ENCODE measurements at regions not wholly inside any gene's neighbourhood (a gene's known extent, or its start where the extent isn't known, plus 50 kb on each side); places are given as distances from the start of the nearest gene placed in this dataset.

GRCh38 chr10:23675585-23675984 lies 236.7 kb downstream of the OTUD1 start:
- 21% methylated on average over 2 of the region's 2 CpGs for WGBS (ENCODE audit: insufficient coverage, insufficient replicate concordance, low lambda C conversion rate, missing lambda C conversion rate)

More at GRCh38 chr10:23675585-23675984, 236.7 kb downstream of the OTUD1 start:
- ChIA-PET CTCF (no interaction called here), POLR2A (no interaction called here), SMC1A (ENCODE audit: uncharacterized antibody, unreplicated experiment) (interaction anchor here (2.4 kb wide), 1 partner anchor 10 kb away, joined by 5 read pairs; no protein-coding TSS in a partner anchor), RAD21 (ENCODE audit: unreplicated experiment) (no interaction called here)
- Histone ChIP-seq H3K4me1 (ENCODE audit: control insufficient read depth, insufficient read depth, low read length) (no peaks in the 10 kb centered on the region), H4K20me1 (ENCODE audit: control insufficient read depth, insufficient read depth) (no peaks in the 10 kb centered on the region), H3K4me3 (no peak overlapping the region), H3K36me3 (ENCODE audit: control insufficient read depth in 2 of 2, insufficient read depth in 2 of 2, low read length in 1 of 2) (no peaks in the 10 kb centered on the region), H3K4me2 (ENCODE audit: control insufficient read depth, insufficient read depth) (no peak overlapping the region), H3K27ac (ENCODE audit: control insufficient read depth, insufficient read depth) (no peak overlapping the region), H3K79me2 (ENCODE audit: control insufficient read depth, insufficient read depth, low read length) (no peaks in the 10 kb centered on the region), H3K9me3 (replicated peaks; ENCODE audit: control insufficient read depth, insufficient read depth, low read length) (no peaks in the 10 kb centered on the region), H3K27me3 (replicated peaks in 1 of 2; ENCODE audit: control insufficient read depth in 2 of 2, insufficient read depth in 2 of 2, low read length in 1 of 2) (no peaks in the 10 kb centered on the region), H2AFZ (ENCODE audit: control insufficient read depth, low read depth, low read length) (no peak overlapping the region), H3K9ac (ENCODE audit: control insufficient read depth, insufficient read depth, low read length) (no peak overlapping the region)
- FAIRE-seq: no peak
- TF ChIP-seq POLR2AphosphoS2 (IDR thresholded peaks at IDR 0.05; ENCODE audit: low read depth, low read length) (no peak), MXI1 (IDR thresholded peaks at IDR 0.05; ENCODE audit: low read depth, low read length) (no peak), NR2F1 (conservative IDR thresholded peaks at IDR 0.05) (no peak), IKZF2 (IDR thresholded peaks at IDR 0.05) (no peak), GATAD2B (conservative IDR thresholded peaks at IDR 0.05; ENCODE audit: low read depth) (no peak), REST (IDR thresholded peaks at IDR 0.05; ENCODE audit: low read depth, low read length) (no peak), EP300 (IDR thresholded peaks at IDR 0.05; ENCODE audit: borderline replicate concordance in 1 of 2, control insufficient read depth in 1 of 2, low read depth in 2 of 2, low read length in 2 of 2) (no peak), ASH2L (IDR thresholded peaks at IDR 0.05; ENCODE audit: borderline replicate concordance, low read depth) (no peak), BMI1 (IDR thresholded peaks at IDR 0.05; ENCODE audit: borderline replicate concordance) (no peak), WRNIP1 (IDR thresholded peaks at IDR 0.05; ENCODE audit: borderline replicate concordance, low read depth, low read length) (no peak), PAX8 (IDR thresholded peaks at IDR 0.05) (no peak), SMAD1 (IDR thresholded peaks at IDR 0.05; ENCODE audit: low read depth, partially characterized antibody) (no peak)
- no peak for DNase-seq (ENCODE audit: low read depth, low spot score)
- BruUV-seq (replicated peaks): no TSS peak
- no peak for ATAC-seq
- intact Hi-C loops (cut with micrococcal nuclease; ENCODE audit: unreplicated experiment) (no loop called here), in situ Hi-C loops (cut with MboI) (no loop called here)

Data from GM12878 (cell line).